ENCODE measurements at regions not wholly inside any gene's neighbourhood (a gene's known extent, or its start where the extent isn't known, plus 50 kb on each side); places are given as distances from the start of the nearest gene placed in this dataset.
A peak's percentile ranks its signal among the peaks of the same experiment; 100 is the strongest.

GRCh38 chr7:118580743-118581382 lies 356.4 kb downstream of the ANKRD7 start:
- DNase-seq, result no peak

- no peak for DNase-seq
These were observed 359.1 kb downstream of the ANKRD7 start for GRCh38 chr7:118583641-118584040.

GRCh38 chr7:118586248-118586647 lies 361.7 kb downstream of the ANKRD7 start:
- no peak for DNase-seq

GRCh38 chr7:118590107-118590506 lies 365.6 kb downstream of the ANKRD7 start:
- peak; percentile 52 for DNase-seq

GRCh38 chr7:118602090-118602489 lies 377.6 kb downstream of the ANKRD7 start:
- no peak for DNase-seq

GRCh38 chr7:118606602-118607001 lies 382.1 kb downstream of the ANKRD7 start:
- no peak for DNase-seq

- no peak for DNase-seq
These were observed 384.7 kb downstream of the ANKRD7 start for GRCh38 chr7:118609207-118609606.

- DNase-seq, result no peak
These were observed 391.2 kb downstream of the ANKRD7 start for GRCh38 chr7:118615681-118616080.

- no peak for DNase-seq
These were observed 397.4 kb downstream of the ANKRD7 start for GRCh38 chr7:118621810-118622360.

- no peak for DNase-seq
These were observed 402.2 kb downstream of the ANKRD7 start for GRCh38 chr7:118626739-118627138.

GRCh38 chr7:118627467-118627866 lies 403.0 kb downstream of the ANKRD7 start:
- DNase-seq, result no peak

- DNase-seq, result no peak
These were observed 405.5 kb downstream of the ANKRD7 start for GRCh38 chr7:118629898-118630438.

GRCh38 chr7:118642396-118642795 lies 417.9 kb downstream of the ANKRD7 start:
- no peak for DNase-seq

GRCh38 chr7:118644346-118644745 lies 419.8 kb downstream of the ANKRD7 start:
- DNase-seq, result no peak

GRCh38 chr7:118648002-118648401 lies 423.5 kb downstream of the ANKRD7 start:
- DNase-seq, result no peak

- DNase-seq, result no peak
These were observed 433.0 kb downstream of the ANKRD7 start for GRCh38 chr7:118657391-118658005.

GRCh38 chr7:118662266-118662665 lies 437.8 kb downstream of the ANKRD7 start:
- DNase-seq, result no peak

- DNase-seq, result no peak
These were observed 440.0 kb downstream of the ANKRD7 start for GRCh38 chr7:118664498-118664897.

- DNase-seq, result no peak
These were observed 446.6 kb downstream of the ANKRD7 start for GRCh38 chr7:118671149-118671548.

- DNase-seq, result no peak
These were observed 460.3 kb downstream of the ANKRD7 start for GRCh38 chr7:118684796-118685195.

GRCh38 chr7:118689403-118689802 lies 464.9 kb downstream of the ANKRD7 start:
- no peak for DNase-seq

GRCh38 chr7:118696879-118697278 lies 472.4 kb downstream of the ANKRD7 start:
- DNase-seq, result no peak

- DNase-seq, result no peak
These were observed 474.7 kb downstream of the ANKRD7 start for GRCh38 chr7:118699222-118699621.

GRCh38 chr7:118708741-118709140 lies 484.2 kb downstream of the ANKRD7 start:
- DNase-seq, result no peak

Measured in suppressor macrophage treated with lipopolysaccharide for 4 hours (primary cell).